Urothelium cell line (cell line): ENCODE measurements at regions not wholly inside any gene's neighbourhood (a gene's known extent, or its start where the extent isn't known, plus 50 kb on each side); places are given as distances from the start of the nearest gene placed in this dataset.
"Not testable (repeated sequence)": the region's sequence is repeated elsewhere in the genome, so short reads cannot be mapped to it uniquely, and the experiment has no call there.

Experiments
- DNase-seq: peaks from one replicate; pipeline ENCODE4 v3.0.0; 2011; ENCODE audit warnings: low spot score, mixed read lengths
- FAIRE-seq: peaks from 2 replicates; lab custom pipeline; 2011; peaks lifted over from hg19 to GRCh38; lab: Jason Lieb, UNC

- no peak for DNase-seq
- FAIRE-seq: no peak
Measured at GRCh38 chr12:67486671-67487070, 161.9 kb upstream of the DYRK2 start.

- not testable (repeated sequence) for DNase-seq, FAIRE-seq
Measured at GRCh38 chr12:67488349-67488748, 160.2 kb upstream of the DYRK2 start.

GRCh38 chr12:67489007-67489406 lies 159.5 kb upstream of the DYRK2 start:
- FAIRE-seq (no peak), DNase-seq (no peak)

- FAIRE-seq (no peak), DNase-seq (no peak)
Measured at GRCh38 chr12:67496581-67496980, 152.0 kb upstream of the DYRK2 start.

GRCh38 chr12:67498991-67499390 lies 149.6 kb upstream of the DYRK2 start:
- DNase-seq (no peak), FAIRE-seq (no peak)

GRCh38 chr12:67501362-67501761 lies 147.2 kb upstream of the DYRK2 start:
- FAIRE-seq: no peak
- no peak for DNase-seq

- no peak for FAIRE-seq
Measured at GRCh38 chr12:67504026-67504425, 144.5 kb upstream of the DYRK2 start.

GRCh38 chr12:67506739-67507138 lies 141.8 kb upstream of the DYRK2 start:
- DNase-seq: no peak
- FAIRE-seq: no peak

More at GRCh38 chr12:67504026-67504425, 144.5 kb upstream of the DYRK2 start:
- DNase-seq: no peak

- DNase-seq (no peak), FAIRE-seq (no peak)
Measured at GRCh38 chr12:67508830-67509229, 139.7 kb upstream of the DYRK2 start.

GRCh38 chr12:67509666-67510386 lies 138.7 kb upstream of the DYRK2 start:
- no peak for FAIRE-seq
- DNase-seq: no peak

- FAIRE-seq (no peak), DNase-seq (no peak)
Measured at GRCh38 chr12:67512061-67512460, 136.5 kb upstream of the DYRK2 start.

GRCh38 chr12:67514502-67514901 lies 134.0 kb upstream of the DYRK2 start:
- DNase-seq (no peak), FAIRE-seq (no peak)

GRCh38 chr12:67515679-67516340 lies 132.7 kb upstream of the DYRK2 start:
- no peak for DNase-seq
- no peak for FAIRE-seq

- DNase-seq (peak; percentile 72), FAIRE-seq (peak; percentile 88)
Measured at GRCh38 chr12:67517181-67517887, 131.2 kb upstream of the DYRK2 start.

GRCh38 chr12:67519484-67520433 lies 128.8 kb upstream of the DYRK2 start:
- DNase-seq (no peak), FAIRE-seq (no peak)

GRCh38 chr12:67520606-67521005 lies 127.9 kb upstream of the DYRK2 start:
- DNase-seq (no peak), FAIRE-seq (no peak)

GRCh38 chr12:67522222-67522621 lies 126.3 kb upstream of the DYRK2 start:
- FAIRE-seq (no peak), DNase-seq (no peak)

GRCh38 chr12:67523538-67523937 lies 125.0 kb upstream of the DYRK2 start:
- FAIRE-seq (no peak), DNase-seq (no peak)

GRCh38 chr12:67524861-67525616 lies 123.5 kb upstream of the DYRK2 start:
- FAIRE-seq (no peak), DNase-seq (no peak)

GRCh38 chr12:67525617-67525884 lies 123.0 kb upstream of the DYRK2 start:
- FAIRE-seq (no peak), DNase-seq (no peak)
